Transverse colon (tissue), 4 donors: ENCODE measurements at regions not wholly inside any gene's neighbourhood (a gene's known extent, or its start where the extent isn't known, plus 50 kb on each side); places are given as distances from the start of the nearest gene placed in this dataset.

ENCODE experiments used
- DNase-seq: peaks from one replicate; pipeline ENCODE4 v3.0.0-alpha.2; 2019
- H3K27ac ChIP-seq, 4 donors: fragments of 200-600 bp; sonication (generic); 2 replicates each; pipeline ENCODE4 v1.5.1; 2016 to 2018; ENCODE audit warnings: inconsistent platforms in 4 of 4
- H3K27me3 ChIP-seq: fragments of 200-600 bp; sonication (generic); 2 replicates; pipeline ENCODE4 v1.5.1; 2017; ENCODE audit warnings: inconsistent platforms
- H3K36me3 ChIP-seq, 4 donors: fragments of 200-600 bp; sonication (generic); 2 replicates each; pipeline ENCODE4 v1.5.1; 2017 to 2019; ENCODE audit warnings: inconsistent platforms in 4 of 4
- H3K4me1 ChIP-seq, 4 donors: fragments of 200-600 bp; sonication (generic); 2 replicates each; pipeline ENCODE4 v1.5.1; 2017 to 2020; ENCODE audit warnings: inconsistent platforms in 4 of 4
- H3K4me3 ChIP-seq, 4 donors: fragments of 200-600 bp; sonication (generic); 1 replicate in 1 of 4; 2 replicates in 3 of 4; pipeline versions ENCODE4 v1.5.1 to v1.6.1; 2017 to 2019; ENCODE audit warnings: inconsistent platforms in 4 of 4
- H3K9me3 ChIP-seq, 2 donors: fragments of 200-600 bp; sonication (generic); 2 replicates each; pipeline ENCODE4 v1.5.1; 2017 to 2019; ENCODE audit warnings: inconsistent platforms in 2 of 2
- EP300 ChIP-seq: sonication (generic); formaldehyde crosslinking; IDR thresholded peaks from one replicate; pipeline ENCODE4 v1.6.1; 2017; ENCODE audit warnings: antibody characterized with exemption, low read depth
- POLR2A ChIP-seq: fragments of 450-650 bp; IDR thresholded peaks from one replicate; pipeline ENCODE4 v1.6.1; 2016; ENCODE audit warnings: antibody characterized with exemption, mild to moderate bottlenecking, moderate library complexity
- POLR2AphosphoS5 ChIP-seq, 3 donors: sonication (generic); formaldehyde crosslinking; IDR thresholded peaks; one replicate each; pipeline ENCODE4 v1.6.1; 2016; ENCODE audit warnings: antibody characterized with exemption in 3 of 3
- WGBS, 2 donors: methylation state at CpG; one replicate each; pipeline ENCODE4 v1.1.5; 2018; ENCODE audit warnings: low coverage in 1 of 2; 5-methylcytosine and 5-hydroxymethylcytosine counted together
- in situ Hi-C, 4 donors: fragments of 200-750 bp; cut with MboI; loops; one replicate each; pipeline versions ENCODE4 v1.15.0 to v1.15.1; 2017; ENCODE audit warnings: low sequenced_read_pairs in 3 of 4, low pct_ligation_motif_present in 1 of 4, low pct_unique_long_range_greater_than_20kb in 1 of 4
- intact Hi-C: fragments of 100-400 bp; cut with DNase I; formaldehyde crosslinking; loops from one replicate; pipeline ENCODE4 v1.15.1; 2023; ENCODE audit warnings: low total_unique reads
- TF ChIP-seq, protein P1 (sequence below), 5 experiments: fragments of 200-600 bp in 3 of 5; fragments of 450-650 bp in 2 of 5; sonication (generic) in 3 of 5; IDR thresholded peaks; 1 replicate in 2 of 5; 2 replicates in 3 of 5; pipeline ENCODE4 v1.5.1; 2016 to 2017; ENCODE audit warnings: antibody characterized with exemption in 5 of 5, inconsistent platforms in 3 of 5, mild to moderate bottlenecking in 2 of 5, moderate library complexity in 1 of 5

GRCh38 chr9:31236344-31236743, 1148.1 kb upstream of the ACO1 start:
- TF ChIP-seq EP300 (no peak), POLR2A (no peak), POLR2AphosphoS5 (IDR thresholded peaks at IDR 0.05) (no peak)
- TF ChIP-seq, protein P1, sequence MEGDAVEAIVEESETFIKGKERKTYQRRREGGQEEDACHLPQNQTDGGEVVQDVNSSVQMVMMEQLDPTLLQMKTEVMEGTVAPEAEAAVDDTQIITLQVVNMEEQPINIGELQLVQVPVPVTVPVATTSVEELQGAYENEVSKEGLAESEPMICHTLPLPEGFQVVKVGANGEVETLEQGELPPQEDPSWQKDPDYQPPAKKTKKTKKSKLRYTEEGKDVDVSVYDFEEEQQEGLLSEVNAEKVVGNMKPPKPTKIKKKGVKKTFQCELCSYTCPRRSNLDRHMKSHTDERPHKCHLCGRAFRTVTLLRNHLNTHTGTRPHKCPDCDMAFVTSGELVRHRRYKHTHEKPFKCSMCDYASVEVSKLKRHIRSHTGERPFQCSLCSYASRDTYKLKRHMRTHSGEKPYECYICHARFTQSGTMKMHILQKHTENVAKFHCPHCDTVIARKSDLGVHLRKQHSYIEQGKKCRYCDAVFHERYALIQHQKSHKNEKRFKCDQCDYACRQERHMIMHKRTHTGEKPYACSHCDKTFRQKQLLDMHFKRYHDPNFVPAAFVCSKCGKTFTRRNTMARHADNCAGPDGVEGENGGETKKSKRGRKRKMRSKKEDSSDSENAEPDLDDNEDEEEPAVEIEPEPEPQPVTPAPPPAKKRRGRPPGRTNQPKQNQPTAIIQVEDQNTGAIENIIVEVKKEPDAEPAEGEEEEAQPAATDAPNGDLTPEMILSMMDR (IDR thresholded peaks at IDR 0.05) = no peak
- no peak overlapping the region for H3K4me3 ChIP-seq
- WGBS, 2 donors = 24 to 26% methylated on average over 2 of the region's 2 CpGs
- no peak overlapping the region for H3K27ac ChIP-seq
- no peak for DNase-seq
- no peaks in the 10 kb centered on the region for H3K36me3 ChIP-seq
- no peaks in the 10 kb centered on the region for H3K9me3 ChIP-seq
- in situ Hi-C loops (no loop called here), intact Hi-C loops (no loop called here)
- no peaks in the 10 kb centered on the region for H3K4me1 ChIP-seq
- no peaks in the 10 kb centered on the region for H3K27me3 ChIP-seq

DNA sequence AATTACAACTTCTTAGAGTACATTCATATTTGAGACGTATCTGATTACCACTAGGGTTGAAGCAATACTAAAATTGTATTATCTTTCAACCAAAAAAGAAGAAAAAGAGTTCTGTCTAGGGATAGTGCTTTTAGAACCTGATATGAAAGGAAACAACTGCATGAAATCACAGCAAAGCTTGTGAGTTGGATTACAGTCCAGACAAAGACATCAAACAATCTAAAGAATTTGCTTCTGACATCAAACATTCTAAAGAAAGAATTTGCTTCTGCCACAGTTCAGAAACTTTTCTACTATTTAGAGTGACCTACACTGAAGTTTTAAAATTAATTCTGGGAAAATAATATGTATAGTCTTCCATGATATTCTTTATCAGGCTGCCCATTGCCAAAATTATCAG, 1141.1 kb upstream of the ACO1 start:
- Histone ChIP-seq H3K27me3 (no peaks in the 10 kb centered on the region), H3K4me1 (no peaks in the 10 kb centered on the region), H3K27ac (no peak overlapping the region), H3K9me3 (no peaks in the 10 kb centered on the region), H3K4me3 (no peak overlapping the region), H3K36me3 (no peaks in the 10 kb centered on the region)
- 61 to 67% methylated on average over 1 of the region's 1 CpG for WGBS, 2 donors
- no peak for TF ChIP-seq POLR2AphosphoS5 (IDR thresholded peaks at IDR 0.05)
- TF ChIP-seq, protein P1 (IDR thresholded peaks at IDR 0.05) = no peak
- TF ChIP-seq EP300 = no peak
- TF ChIP-seq POLR2A = no peak
- no peak for DNase-seq
- intact Hi-C loops (no loop called here), in situ Hi-C loops (no loop called here)

DNA sequence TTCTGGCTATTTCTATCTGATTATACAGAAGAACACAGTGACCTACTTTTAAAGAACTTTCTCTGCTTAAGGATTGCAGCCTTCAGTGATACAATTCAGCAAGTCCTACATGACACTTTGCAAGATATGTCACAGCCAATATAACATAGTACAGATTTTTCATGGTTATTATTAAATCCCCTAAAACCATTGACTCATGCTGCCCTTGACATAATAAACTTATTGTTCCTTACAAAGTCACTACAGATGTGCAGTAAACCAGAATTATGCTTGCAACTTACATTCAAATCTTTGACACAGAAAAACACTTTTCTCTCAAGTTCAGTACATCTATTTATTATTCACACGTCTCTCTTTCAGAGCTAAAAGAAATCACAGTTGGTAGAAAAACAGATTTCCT, 1136.3 kb upstream of the ACO1 start:
- DNase-seq = no peak
- intact Hi-C loops = no loop called here
- Histone ChIP-seq H3K27me3 (no peaks in the 10 kb centered on the region), H3K4me3 (no peak overlapping the region), H3K9me3 (no peaks in the 10 kb centered on the region), H3K36me3 (no peaks in the 10 kb centered on the region), H3K27ac (no peak overlapping the region), H3K4me1 (no peaks in the 10 kb centered on the region)
- 23 to 76% methylated on average over 1 of the region's 1 CpG for WGBS, 2 donors
- no peak for TF ChIP-seq POLR2AphosphoS5 (IDR thresholded peaks at IDR 0.05)
- no peak for TF ChIP-seq EP300
- TF ChIP-seq, protein P1 (IDR thresholded peaks at IDR 0.05) = no peak
- TF ChIP-seq POLR2A = no peak
- in situ Hi-C loops = no loop called here

DNA sequence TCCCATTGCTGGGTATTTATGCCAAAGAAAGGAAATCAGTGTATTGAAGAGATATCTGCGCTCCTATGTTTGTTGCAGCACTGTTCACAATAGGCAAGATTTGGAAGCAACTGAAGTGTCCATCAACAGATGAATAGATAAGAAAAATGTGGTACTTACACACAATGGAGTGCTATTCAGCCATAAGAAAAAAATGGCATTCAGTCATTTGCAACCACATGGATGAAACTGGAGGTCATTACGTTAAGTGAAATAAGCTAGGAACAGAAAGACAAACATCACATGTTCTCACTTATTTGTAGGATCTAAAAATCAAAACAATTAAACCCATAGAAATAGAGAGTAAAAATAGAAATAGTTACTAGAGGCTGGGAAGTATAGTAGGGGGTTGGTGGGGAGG, 1133.1 kb upstream of the ACO1 start:
- in situ Hi-C loops = no loop called here
- DNase-seq = no peak
- Histone ChIP-seq H3K36me3 (no peaks in the 10 kb centered on the region), H3K9me3 (no peaks in the 10 kb centered on the region), H3K27ac (no peak overlapping the region), H3K4me1 (no peaks in the 10 kb centered on the region), H3K4me3 (no peak overlapping the region), H3K27me3 (no peaks in the 10 kb centered on the region)
- WGBS, 2 donors = 86 to 91% methylated on average over 2 of the region's 2 CpGs
- intact Hi-C loops = no loop called here
- no peak for TF ChIP-seq POLR2AphosphoS5 (IDR thresholded peaks at IDR 0.05)
- no peak for TF ChIP-seq EP300
- no peak for TF ChIP-seq POLR2A
- TF ChIP-seq, protein P1 (IDR thresholded peaks at IDR 0.05) = no peak
